GM21526 (cell line): ENCODE measurements at regions not wholly inside any gene's neighbourhood (a gene's known extent, or its start where the extent isn't known, plus 50 kb on each side); places are given as distances from the start of the nearest gene placed in this dataset.
A peak's percentile ranks its signal among the peaks of the same experiment; 100 is the strongest.

ENCODE experiments used
- ATAC-seq: cut with Tn5 transposase; IDR thresholded peaks from one replicate; pipeline ENCODE4 v1.9.1; 2021; ENCODE audit warnings: moderate library complexity; ENCODE audit not compliant: unreplicated experiment, low FRiP score

- ATAC-seq: no peak
These were observed 452.6 kb upstream of the RGS17 start for GRCh38 chr6:153583685-153584084.

- ATAC-seq: no peak
These were observed 449.7 kb upstream of the RGS17 start for GRCh38 chr6:153580776-153581175.

- ATAC-seq: no peak
These were observed 444.4 kb upstream of the RGS17 start for GRCh38 chr6:153575528-153575927.

- no peak for ATAC-seq
These were observed 443.1 kb upstream of the RGS17 start for GRCh38 chr6:153574231-153574630.

GRCh38 chr6:153572371-153572770, 441.3 kb upstream of the RGS17 start:
- no peak for ATAC-seq

- no peak for ATAC-seq
These were observed 437.5 kb upstream of the RGS17 start for GRCh38 chr6:153568628-153569027.

GRCh38 chr6:153564803-153565202, 433.7 kb upstream of the RGS17 start:
- no peak for ATAC-seq

GRCh38 chr6:153563001-153563400, 431.9 kb upstream of the RGS17 start:
- no peak for ATAC-seq

- no peak for ATAC-seq
These were observed 422.5 kb upstream of the RGS17 start for GRCh38 chr6:153553627-153554026.

GRCh38 chr6:153539602-153540001, 408.5 kb upstream of the RGS17 start:
- no peak for ATAC-seq

GRCh38 chr6:153538491-153538890, 407.4 kb upstream of the RGS17 start:
- no peak for ATAC-seq

GRCh38 chr6:153537422-153537821, 406.3 kb upstream of the RGS17 start:
- ATAC-seq: no peak

GRCh38 chr6:153526479-153526878, 395.4 kb upstream of the RGS17 start:
- ATAC-seq: no peak

- no peak for ATAC-seq
These were observed 394.9 kb upstream of the RGS17 start for GRCh38 chr6:153525998-153526397.

- no peak for ATAC-seq
These were observed 392.3 kb upstream of the RGS17 start for GRCh38 chr6:153523390-153523789.

GRCh38 chr6:153511896-153512496, 380.9 kb upstream of the RGS17 start:
- peak; percentile 91 for ATAC-seq

GRCh38 chr6:153503810-153504209, 372.7 kb upstream of the RGS17 start:
- ATAC-seq: peak; percentile 71

- ATAC-seq: no peak
These were observed 362.4 kb upstream of the RGS17 start for GRCh38 chr6:153493501-153493900.

GRCh38 chr6:153489479-153489878, 358.4 kb upstream of the RGS17 start:
- no peak for ATAC-seq

- ATAC-seq: no peak
These were observed 357.2 kb upstream of the RGS17 start for GRCh38 chr6:153488267-153488666.

GRCh38 chr6:153485072-153485471, 354.0 kb upstream of the RGS17 start:
- no peak for ATAC-seq

GRCh38 chr6:153484056-153484455, 353.0 kb upstream of the RGS17 start:
- no peak for ATAC-seq

GRCh38 chr6:153476243-153476642, 345.2 kb upstream of the RGS17 start:
- ATAC-seq: no peak
